NCI-H345 treated with DMSO at 0.1 percent for 48 hours (cell line): ENCODE measurements at regions not wholly inside any gene's neighbourhood (a gene's known extent, or its start where the extent isn't known, plus 50 kb on each side); places are given as distances from the start of the nearest gene placed in this dataset.
"Not testable (repeated sequence)": the region's sequence is repeated elsewhere in the genome, so short reads cannot be mapped to it uniquely, and the experiment has no call there.

Source experiments
- DNase-seq: peaks from one replicate; lab custom pipeline; 2025; ENCODE audit not compliant: unreplicated experiment; lab: John Stamatoyannopoulos, UW

GRCh38 chr18:7178568-7178967 lies 52.3 kb upstream of the LRRC30 start:
- not testable (repeated sequence) for DNase-seq

GRCh38 chr18:7177116-7177744 lies 53.7 kb upstream of the LRRC30 start:
- peak; percentile 4 for DNase-seq

DNA sequence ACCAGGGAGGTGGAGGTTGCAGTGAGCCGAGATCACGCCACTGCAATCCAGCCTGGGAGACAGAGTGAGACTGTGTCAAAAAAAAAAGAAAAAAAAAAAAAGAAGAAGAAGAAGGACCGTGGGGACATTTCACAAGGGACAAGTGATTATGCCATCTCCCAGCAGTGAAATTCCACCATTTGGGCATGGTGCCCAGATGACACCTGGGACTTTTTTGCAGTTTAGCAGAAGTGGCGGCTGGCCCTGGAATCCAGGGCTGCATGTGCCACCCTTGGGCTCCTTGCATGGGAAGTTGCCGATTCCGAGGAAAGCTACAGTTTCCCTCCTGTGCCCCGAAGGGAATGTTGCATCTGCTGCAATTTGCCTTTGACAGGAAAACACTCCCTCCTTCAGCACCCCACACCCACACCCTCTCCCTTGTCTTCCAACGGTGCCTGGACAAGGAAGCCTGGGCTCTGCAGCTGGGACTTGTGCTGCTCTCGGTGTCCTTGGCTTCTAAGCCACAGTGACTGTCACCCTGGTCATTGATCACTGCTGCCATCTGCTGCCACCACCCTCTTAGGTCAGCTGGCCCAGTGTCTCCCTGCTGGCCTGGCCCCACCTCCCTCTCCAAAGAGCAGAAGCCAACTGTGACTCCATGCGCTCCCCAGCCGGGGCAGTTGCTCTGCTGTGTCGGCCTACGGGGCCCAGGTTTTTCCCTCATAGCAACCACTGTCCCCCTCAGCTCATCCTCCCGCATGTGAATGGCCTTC lies 56.4 kb upstream of the LRRC30 start:
- DNase-seq = no peak

- DNase-seq = no peak
These were observed 55.6 kb upstream of the LAMA1 start for GRCh38 chr18:7173216-7173615.

GRCh38 chr18:7172611-7173010 lies 55.0 kb upstream of the LAMA1 start:
- no peak for DNase-seq

DNA sequence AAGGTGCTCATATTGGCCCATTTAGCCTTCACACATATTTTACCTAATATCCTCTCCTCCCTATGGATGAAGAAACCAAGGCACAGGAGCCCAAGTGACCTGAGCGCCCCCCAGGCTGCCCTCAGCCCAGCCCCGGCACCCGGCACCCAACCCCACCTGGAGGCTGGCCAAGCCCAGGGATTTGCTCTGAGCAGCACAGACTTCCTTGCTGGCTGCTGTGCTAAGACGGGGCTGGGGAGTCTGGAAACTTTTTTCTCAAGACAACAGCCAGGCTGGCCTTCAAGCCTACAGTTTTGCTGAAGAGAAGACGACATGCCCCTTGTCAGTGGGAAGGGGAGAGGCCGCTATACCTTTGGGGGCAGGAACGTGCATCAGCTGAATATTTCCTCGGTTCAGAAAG lies 52.7 kb upstream of the LAMA1 start:
- DNase-seq = no peak

DNA sequence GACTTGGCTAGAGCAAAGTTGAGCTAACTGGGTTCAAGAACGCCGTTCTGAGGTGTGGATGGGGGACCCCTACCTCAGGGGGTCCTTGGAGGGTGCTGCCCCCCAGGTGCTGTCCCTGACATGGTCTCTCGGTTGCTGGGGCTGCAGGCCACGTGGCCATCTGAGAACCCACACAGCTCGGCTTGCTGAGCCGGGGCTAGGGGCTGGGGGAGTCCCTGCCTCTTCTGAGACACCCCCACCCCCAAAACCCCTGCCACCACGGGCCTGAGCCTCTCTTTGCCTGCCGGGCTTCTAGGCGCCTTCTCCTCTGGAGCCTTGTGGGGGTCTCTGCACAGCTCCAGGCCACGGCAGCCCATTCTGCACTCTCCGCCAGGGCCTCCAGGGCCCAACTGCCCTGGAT lies 52.0 kb upstream of the LAMA1 start:
- DNase-seq = no peak

- no peak for DNase-seq
These were observed 50.8 kb upstream of the LAMA1 start for GRCh38 chr18:7168408-7168807.
